Fibroblast of villous mesenchyme (primary cell): ENCODE measurements at regions not wholly inside any gene's neighbourhood (a gene's known extent, or its start where the extent isn't known, plus 50 kb on each side); places are given as distances from the start of the nearest gene placed in this dataset.

Source experiments
- DNase-seq: peaks from one replicate; pipeline ENCODE4 v3.0.0-alpha.2; 2010; ENCODE audit warnings: low read depth
- H3K4me3 ChIP-seq: 2 replicates; pipeline ENCODE4 v1.5.1; 2011; ENCODE audit warnings: low read depth, mild to moderate bottlenecking, low read length
- CTCF ChIP-seq: IDR thresholded peaks from 2 replicates; pipeline ENCODE4 v1.5.1; 2012; ENCODE audit warnings: low read depth, mild to moderate bottlenecking, low read length; ENCODE audit not compliant: insufficient read depth

DNA sequence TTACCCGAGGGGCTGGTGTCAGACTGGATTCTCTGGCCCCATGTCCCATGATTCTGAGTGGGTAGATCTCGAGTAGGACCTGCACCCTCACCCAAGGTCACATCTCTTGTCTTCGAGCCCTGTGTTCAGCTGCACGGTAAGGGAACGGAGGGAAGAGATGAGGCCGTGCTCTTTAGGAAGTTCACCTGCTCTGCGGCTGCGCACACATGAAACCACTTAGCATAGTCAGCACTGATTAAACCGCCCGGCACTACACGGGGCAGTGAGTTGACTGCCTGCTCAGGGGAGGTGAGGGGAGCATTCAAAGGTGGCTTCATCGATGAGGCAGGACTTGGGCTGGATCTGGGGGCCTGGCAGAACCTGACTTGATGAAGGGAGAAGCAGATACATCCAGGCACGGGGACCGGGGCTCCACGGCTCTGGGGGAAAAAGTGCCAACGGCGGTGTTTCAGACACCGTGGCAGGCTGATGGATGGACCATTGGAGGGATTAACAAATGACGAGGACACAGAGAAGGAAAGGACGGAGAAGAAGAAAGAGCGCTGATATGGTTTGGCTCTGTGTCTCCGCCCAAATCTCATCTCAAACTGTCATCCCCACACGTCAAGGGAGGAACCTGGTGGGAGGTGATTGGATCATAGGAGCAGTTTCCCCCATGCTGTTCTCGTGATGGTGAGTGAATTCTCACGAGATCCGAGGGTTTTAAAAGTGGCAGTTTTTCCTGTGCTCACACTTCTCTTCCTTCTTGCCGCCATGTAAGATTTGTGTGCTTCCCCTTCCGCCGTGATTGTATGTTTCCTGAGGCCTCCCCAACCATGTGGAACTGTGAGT lies 248.6 kb downstream of the CYP26B1 start:
- no peak for TF ChIP-seq CTCF
- no peak for DNase-seq

GRCh38 chr2:71898375-71898774 lies 249.3 kb downstream of the CYP26B1 start:
- H3K4me3 ChIP-seq, result no peak overlapping the region
- DNase-seq, result no peak
- TF ChIP-seq CTCF, result no peak

More for the DNA sequence above, 248.6 kb downstream of the CYP26B1 start:
- H3K4me3 ChIP-seq, result no peak overlapping the region

DNA sequence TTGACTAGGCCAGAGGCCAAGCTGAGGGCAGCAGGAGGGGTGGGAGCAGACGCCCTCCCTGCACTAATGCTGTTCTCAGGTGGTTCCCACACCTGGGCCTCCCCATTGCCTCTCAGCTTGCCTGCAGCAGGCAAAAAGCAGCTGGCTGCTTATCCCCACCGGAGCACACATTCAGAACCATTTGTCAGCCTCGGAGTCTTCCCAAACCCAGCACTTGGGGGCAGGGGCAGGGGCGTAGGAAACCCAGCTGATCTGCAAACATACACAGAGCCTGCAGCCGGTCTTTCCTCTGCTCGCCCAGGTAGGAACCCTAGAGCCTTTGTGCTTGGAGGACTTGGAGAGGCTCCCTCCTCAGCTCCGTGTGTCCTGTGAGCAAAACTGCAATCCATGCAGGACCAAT lies 249.8 kb downstream of the CYP26B1 start:
- no peak overlapping the region for H3K4me3 ChIP-seq
- DNase-seq, result no peak
- no peak for TF ChIP-seq CTCF

DNA sequence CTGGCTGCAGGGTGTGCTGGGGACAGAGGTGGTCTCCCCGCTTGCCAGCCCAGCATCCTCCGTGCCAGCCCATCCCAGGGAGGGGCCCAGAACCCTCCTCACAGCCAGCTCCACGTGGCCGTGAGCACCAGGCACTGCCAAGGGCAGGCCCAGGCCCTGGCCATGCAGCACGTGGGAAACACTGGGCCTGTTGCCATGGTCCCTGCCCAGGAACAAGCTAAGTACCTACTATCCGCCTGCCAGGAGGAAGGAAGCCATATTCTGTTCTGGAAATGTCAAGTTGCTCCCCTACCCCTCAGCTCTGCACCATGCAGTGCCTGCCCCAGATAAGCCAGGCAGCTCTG lies 250.6 kb downstream of the CYP26B1 start:
- no peak for DNase-seq
- no peak overlapping the region for H3K4me3 ChIP-seq
- TF ChIP-seq CTCF, result no peak

DNA sequence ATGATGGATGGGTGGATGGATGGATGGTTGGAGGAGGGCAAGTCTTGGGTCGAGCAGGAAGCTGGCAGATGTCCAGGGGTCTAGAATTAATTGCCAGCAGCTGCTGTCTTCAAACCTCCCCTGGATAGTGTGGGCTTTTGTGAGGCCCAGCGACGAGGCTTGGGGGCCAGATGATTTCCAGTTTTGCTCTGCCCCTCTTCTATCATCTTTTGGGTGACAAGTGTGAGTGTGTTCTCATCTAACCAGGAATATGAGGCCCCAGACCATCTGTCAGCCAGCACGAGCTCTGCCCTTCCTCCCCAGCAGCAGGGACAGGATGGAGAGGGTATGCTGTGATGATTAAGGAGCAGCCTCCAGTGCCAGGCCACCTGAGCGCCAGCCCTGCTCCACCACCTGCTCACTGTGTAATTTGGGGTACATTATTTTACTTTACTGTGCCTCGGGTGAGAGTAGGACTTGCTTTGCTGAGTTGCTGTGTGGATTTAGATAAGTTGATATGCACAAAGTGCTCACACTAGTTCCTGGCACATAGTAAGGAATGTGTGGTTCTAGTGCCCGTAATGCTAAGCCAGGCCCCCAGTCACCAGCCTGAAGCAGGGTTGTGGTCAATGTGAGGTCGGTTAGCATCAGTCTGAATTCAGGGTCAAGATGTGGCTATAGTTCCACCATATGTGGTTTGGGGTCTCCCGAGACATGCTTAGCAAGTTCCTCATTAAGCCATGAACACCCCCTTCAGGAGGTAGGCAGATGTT lies 251.1 kb downstream of the CYP26B1 start:
- TF ChIP-seq CTCF, result no peak
- no peak overlapping the region for H3K4me3 ChIP-seq
- DNase-seq, result no peak

DNA sequence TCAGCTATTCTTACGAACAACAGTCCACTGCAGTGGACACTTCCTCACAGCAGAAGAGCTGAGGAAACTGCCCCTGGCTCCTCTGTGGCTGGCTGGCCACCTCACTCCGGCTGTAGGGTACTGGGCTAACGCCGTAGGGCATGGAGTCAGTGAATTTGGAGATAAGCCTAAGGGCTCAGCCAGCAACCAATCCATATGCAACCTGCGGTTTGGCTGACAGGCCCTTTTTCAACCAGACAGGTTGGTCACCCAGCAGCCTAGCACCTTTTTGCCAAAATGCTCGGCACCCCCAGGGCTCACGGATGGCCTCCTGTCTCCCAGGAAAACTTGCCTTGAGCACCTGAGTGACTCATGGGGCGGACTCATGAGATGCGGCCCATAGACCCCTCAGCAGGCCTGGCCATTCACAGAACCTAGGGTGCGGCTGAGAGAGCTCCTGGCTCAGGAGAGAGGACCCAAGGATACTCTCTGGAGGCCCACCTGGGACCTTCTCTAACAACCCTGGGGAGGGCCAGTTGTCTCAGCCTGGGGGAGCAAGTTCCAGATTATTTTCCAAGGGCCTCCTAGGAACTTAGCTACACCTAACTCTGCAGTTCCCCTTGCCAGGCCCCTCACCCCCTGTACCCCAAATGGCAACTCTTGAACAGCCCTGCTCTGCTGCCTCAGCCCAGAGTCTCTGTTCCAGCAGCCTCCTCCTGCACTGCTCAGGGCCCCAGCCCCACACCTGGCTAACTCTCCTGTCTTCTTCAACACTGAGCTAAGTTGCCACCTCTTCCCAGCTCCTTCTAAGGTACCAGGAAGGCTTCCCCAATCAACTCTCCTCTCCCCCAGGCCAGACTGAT lies 252.1 kb downstream of the CYP26B1 start:
- no peak for DNase-seq
- no peak for TF ChIP-seq CTCF
- H3K4me3 ChIP-seq, result no peak overlapping the region
